ENCODE measurements at regions not wholly inside any gene's neighbourhood (a gene's known extent, or its start where the extent isn't known, plus 50 kb on each side); places are given as distances from the start of the nearest gene placed in this dataset.

DNA sequence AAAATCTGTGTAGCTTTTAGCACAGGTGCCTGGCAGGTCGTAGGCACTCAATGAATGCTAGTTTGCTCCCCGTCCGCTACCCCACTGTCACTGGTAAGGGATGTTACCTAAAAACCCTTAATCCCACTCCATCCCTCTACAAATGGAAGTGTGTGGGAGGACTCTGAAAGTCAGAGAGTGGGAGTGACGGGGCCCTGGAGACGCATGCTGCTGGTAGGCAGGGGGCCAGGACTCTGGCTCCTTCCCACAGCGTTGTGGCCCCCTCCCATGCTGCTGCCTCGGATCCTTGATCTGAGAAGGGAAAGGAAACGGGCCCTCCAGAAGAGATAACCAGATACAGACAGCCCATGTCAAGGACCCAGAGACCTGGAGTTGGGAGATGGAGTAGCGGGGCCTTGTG is 249.3 kb downstream of the HAUS1 start:
- no peak for DNase-seq (ENCODE audit: low read depth, low spot score)
- H3K4me3 ChIP-seq (ENCODE audit: low read depth, low read length) = no peak overlapping the region
- TF ChIP-seq CTCF (IDR thresholded peaks at IDR 0.05; ENCODE audit: insufficient read depth, low read length, missing control alignments) = no peak
- POLR2A ChIA-PET = no interaction called here
- CTCF ChIA-PET = no interaction called here

DNA sequence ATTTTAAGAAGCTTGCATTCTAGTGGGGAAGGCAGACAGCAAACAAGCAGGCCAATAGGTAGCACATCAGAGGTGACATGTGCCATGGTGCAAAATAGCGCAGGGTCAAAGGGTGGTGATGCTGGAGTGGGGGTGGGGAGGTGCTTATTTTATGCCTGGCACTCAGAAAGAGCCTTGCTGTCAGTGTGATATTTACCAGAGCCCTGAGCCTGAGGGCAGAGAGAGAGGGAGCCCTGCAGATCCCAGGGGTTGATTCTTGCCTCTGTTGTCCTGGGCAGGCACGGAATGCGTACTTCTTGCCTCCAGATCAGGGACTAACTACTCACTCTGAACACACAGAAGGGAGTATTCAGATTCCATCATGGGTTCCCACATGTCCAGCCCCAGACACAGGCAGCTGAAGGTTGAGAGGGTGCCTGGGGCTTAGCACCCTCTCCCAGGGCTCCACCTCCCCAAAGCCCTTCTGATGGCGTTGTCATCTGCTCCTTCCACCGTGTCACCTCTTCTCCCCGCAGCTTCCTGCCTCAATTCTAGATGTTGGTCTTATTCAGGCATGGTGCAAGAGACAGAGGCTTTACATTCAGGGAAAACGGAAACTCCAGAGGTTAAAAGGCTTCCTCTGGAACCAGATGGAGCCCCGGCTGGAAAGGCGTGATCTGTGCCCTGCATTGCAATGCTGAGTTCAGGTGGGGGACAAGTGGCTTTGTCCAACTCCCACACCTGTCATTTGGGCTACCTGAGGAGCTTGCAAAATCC is 252.3 kb downstream of the HAUS1 start:
- H3K4me3 ChIP-seq (ENCODE audit: low read depth, low read length) = no peak overlapping the region
- DNase-seq (ENCODE audit: low read depth, low spot score) = no peak
- no peak for TF ChIP-seq CTCF (IDR thresholded peaks at IDR 0.05; ENCODE audit: insufficient read depth, low read length, missing control alignments)
- ChIA-PET POLR2A (no interaction called here), CTCF (no interaction called here)

DNA sequence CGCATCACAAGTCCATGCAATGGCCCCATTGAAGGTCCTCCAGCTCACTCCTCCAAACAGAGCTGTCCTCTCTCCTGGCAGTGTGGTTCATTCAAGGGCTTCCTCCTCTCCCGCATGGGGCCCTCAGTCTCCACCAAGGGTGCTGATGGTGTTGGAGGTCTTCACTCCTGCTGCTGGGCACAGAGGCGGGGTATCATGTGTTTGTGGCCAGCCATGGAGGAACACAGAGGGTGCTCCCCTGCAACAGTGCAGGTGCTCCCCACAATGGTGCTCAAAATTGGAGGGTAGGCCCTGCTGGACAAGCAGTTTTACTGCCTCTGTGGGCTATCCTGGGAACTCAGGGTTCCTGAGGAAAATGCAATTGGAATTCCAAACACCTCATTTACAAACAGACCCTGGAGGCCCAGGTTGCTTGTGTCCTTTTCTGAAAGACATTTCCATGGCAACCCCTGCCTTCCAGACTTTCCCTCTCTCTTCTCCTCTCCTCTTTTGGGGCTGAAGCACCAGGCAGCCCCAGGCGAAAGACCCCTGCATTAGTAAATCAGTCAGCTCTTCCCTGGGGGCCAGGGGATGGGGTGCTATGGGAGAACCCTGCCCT is 256.0 kb downstream of the HAUS1 start:
- no peak overlapping the region for H3K4me3 ChIP-seq (ENCODE audit: low read depth, low read length)
- no peak for DNase-seq (ENCODE audit: low read depth, low spot score)
- ChIA-PET POLR2A (no interaction called here), CTCF (no interaction called here)
- no peak for TF ChIP-seq CTCF (IDR thresholded peaks at IDR 0.05; ENCODE audit: insufficient read depth, low read length, missing control alignments)

DNA sequence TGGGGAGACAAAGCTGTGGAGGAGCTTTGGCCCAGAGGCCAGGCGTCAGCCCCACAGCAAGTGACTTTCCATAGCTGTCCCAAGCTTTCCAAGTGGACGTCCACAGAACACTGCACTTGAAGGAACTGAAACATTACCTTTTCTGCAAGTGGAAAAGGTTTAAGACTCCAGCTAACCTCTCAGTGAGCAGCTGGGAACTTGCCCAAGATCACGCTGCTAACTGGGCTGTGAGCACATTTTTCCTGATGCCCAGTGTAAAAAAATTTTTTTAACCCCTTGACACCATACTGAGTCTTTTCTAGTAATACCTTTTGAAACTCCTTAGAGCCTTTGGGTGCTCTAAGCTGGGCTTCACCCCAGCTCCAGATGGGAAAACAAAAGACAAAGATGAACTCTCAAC is 256.7 kb downstream of the HAUS1 start:
- DNase-seq (ENCODE audit: low read depth, low spot score) = no peak
- POLR2A ChIA-PET = no interaction called here
- CTCF ChIA-PET = no interaction called here

DNA sequence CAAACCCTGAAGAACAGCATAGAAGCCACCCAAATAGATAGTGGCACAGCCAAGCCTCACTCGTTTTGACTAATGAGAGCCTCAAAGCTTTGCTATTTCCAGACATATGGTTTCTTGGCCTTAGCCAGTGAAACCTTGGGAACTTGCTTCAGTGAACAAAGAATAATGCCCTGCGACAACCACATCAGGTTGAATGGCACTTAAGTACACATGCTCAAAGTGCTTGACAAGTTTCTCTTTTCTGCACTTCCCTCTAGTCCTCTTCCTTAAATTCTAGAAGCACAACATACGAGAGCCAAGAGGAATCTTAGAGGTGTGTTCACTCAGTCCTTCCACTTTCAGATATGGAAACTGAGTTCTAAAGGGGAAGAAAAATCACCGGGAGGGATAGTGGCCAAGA is 258.3 kb downstream of the HAUS1 start:
- CTCF ChIA-PET = no interaction called here
- H3K4me3 ChIP-seq (ENCODE audit: low read depth, low read length) = no peak overlapping the region
- DNase-seq (ENCODE audit: low read depth, low spot score) = no peak
- TF ChIP-seq CTCF (IDR thresholded peaks at IDR 0.05; ENCODE audit: insufficient read depth, low read length, missing control alignments) = no peak
- POLR2A ChIA-PET = no interaction called here

More for the DNA sequence above, 256.7 kb downstream of the HAUS1 start:
- no peak for TF ChIP-seq CTCF (IDR thresholded peaks at IDR 0.05; ENCODE audit: insufficient read depth, low read length, missing control alignments)
- no peak overlapping the region for H3K4me3 ChIP-seq (ENCODE audit: low read depth, low read length)

- no peak overlapping the region for H3K4me3 ChIP-seq (ENCODE audit: low read depth, low read length)
- TF ChIP-seq CTCF (IDR thresholded peaks at IDR 0.05; ENCODE audit: insufficient read depth, low read length, missing control alignments) = no peak
- ChIA-PET CTCF (no interaction called here), POLR2A (no interaction called here)
- DNase-seq (ENCODE audit: low read depth, low spot score) = no peak
Measured at GRCh38 chr18:46364048-46364447, 259.9 kb downstream of the HAUS1 start.
